ENCODE measurements at regions not wholly inside any gene's neighbourhood (a gene's known extent, or its start where the extent isn't known, plus 50 kb on each side); places are given as distances from the start of the nearest gene placed in this dataset.

GRCh38 chr2:59935005-59935404 lies 618.4 kb downstream of the BCL11A start:
- Histone ChIP-seq H3K4me1 (peaks cover 0 to 9% (median 0%) of the 10 kb centered on the region in 10 experiments; a peak in 4 of 20 replicates), H3K4me3 (no peak overlapping the region), H3K27ac (no peak overlapping the region), H3K9me3 (replicated peaks in 1 of 11) (peaks cover 0 to 6% (median 0%) of the 10 kb centered on the region in 11 experiments; a peak in 3 of 22 replicates), H4K20me1 (no peaks in the 10 kb centered on the region), H3K4me2 (no peak overlapping the region), H3K27me3 (no peaks in the 10 kb centered on the region), H3K36me3 (no peaks in the 10 kb centered on the region), H3K9ac (no peak overlapping the region)
- TF ChIP-seq Cebpa-rat (IDR thresholded peaks at IDR 0.05) = no peak

- TF ChIP-seq Cebpa-rat (IDR thresholded peaks at IDR 0.05) = no peak
- H3K9ac ChIP-seq = no peak overlapping the region
Measured at GRCh38 chr2:59933948-59934347, 619.5 kb downstream of the BCL11A start.

GRCh38 chr2:59932341-59932740 lies 621.1 kb downstream of the BCL11A start:
- peaks cover 0 to 6% (median 0%) of the 10 kb centered on the region in 11 experiments; a peak in 3 of 22 replicates for H3K9me3 ChIP-seq (replicated peaks in 1 of 11)
- H3K27ac ChIP-seq = no peak overlapping the region
- H4K20me1 ChIP-seq = no peaks in the 10 kb centered on the region
- peaks cover 0 to 5% (median 0%) of the 10 kb centered on the region in 10 experiments; a peak in 2 of 20 replicates for H3K4me1 ChIP-seq
- H3K27me3 ChIP-seq = no peaks in the 10 kb centered on the region
- H3K4me3 ChIP-seq = no peak overlapping the region
- H3K9ac ChIP-seq = no peak overlapping the region
- H3K36me3 ChIP-seq = no peaks in the 10 kb centered on the region
- TF ChIP-seq Cebpa-rat (IDR thresholded peaks at IDR 0.05) = no peak
- no peak overlapping the region for H3K4me2 ChIP-seq

More at GRCh38 chr2:59933948-59934347, 619.5 kb downstream of the BCL11A start:
- peaks cover 0 to 6% (median 0%) of the 10 kb centered on the region in 11 experiments; a peak in 3 of 22 replicates for H3K9me3 ChIP-seq (replicated peaks in 1 of 11)
- no peak overlapping the region for H3K4me3 ChIP-seq
- H3K4me2 ChIP-seq = no peak overlapping the region
- no peaks in the 10 kb centered on the region for H4K20me1 ChIP-seq
- no peak overlapping the region for H3K27ac ChIP-seq
- H3K4me1 ChIP-seq = peaks cover 0 to 9% (median 0%) of the 10 kb centered on the region in 10 experiments; a peak in 4 of 20 replicates
- no peaks in the 10 kb centered on the region for H3K27me3 ChIP-seq
- no peaks in the 10 kb centered on the region for H3K36me3 ChIP-seq

DNA sequence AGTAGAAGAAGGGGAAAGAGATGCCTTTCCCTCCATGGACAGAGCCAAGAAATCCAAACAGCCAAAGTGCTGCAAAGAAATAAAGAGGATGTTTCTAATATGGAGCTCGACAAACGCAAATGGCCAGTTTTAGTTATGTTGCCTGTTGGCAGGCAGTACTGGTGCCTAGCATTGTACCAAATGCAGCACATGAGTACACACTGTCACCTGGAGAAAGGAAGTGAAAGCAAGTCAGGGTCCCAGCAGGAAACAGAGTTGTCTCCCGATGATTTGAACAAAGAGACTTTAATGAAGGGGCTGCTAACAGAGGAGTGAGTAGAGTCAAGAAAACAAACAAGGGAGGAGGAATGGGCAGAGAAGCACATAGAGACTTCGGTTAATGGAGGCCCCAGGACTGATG lies 623.0 kb downstream of the BCL11A start:
- H4K20me1 ChIP-seq = no peaks in the 10 kb centered on the region
- H3K9ac ChIP-seq = no peak overlapping the region
- peak overlapping the region in 1 of 11 experiments; percentile 11; a peak in 1 of 22 replicates for H3K4me2 ChIP-seq
- TF ChIP-seq Cebpa-rat (IDR thresholded peaks at IDR 0.05) = no peak
- no peaks in the 10 kb centered on the region for H3K27me3 ChIP-seq
- peaks cover 0 to 5% (median 0%) of the 10 kb centered on the region in 10 experiments; a peak in 2 of 20 replicates for H3K4me1 ChIP-seq
- no peaks in the 10 kb centered on the region for H3K36me3 ChIP-seq
- peaks cover 0 to 6% (median 0%) of the 10 kb centered on the region in 11 experiments; a peak in 3 of 22 replicates for H3K9me3 ChIP-seq (replicated peaks in 1 of 11)
- H3K27ac ChIP-seq = no peak overlapping the region
- H3K4me3 ChIP-seq = no peak overlapping the region

DNA sequence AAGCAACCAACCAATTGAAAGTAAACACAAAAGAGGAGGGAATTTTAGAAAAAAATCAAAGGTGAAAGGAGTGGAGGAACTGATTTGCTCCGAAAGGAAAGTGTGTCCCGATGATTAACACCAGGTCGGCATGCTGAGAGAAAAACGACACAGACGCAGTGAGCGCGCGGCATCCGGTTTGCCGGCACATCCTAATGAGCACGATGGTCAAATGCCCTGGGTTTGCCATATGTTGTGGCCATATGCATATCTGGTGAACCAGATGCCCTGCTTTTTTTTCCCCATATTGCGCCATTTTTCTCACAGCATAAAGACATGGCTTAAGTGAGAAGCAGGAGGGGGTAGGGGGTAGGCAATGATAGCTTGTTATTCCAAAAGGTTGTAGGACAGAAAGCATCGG lies 626.7 kb downstream of the BCL11A start:
- no peaks in the 10 kb centered on the region for H4K20me1 ChIP-seq
- TF ChIP-seq Cebpa-rat (IDR thresholded peaks at IDR 0.05) = no peak
- no peaks in the 10 kb centered on the region; a peak in 1 of 22 replicates for H3K9me3 ChIP-seq (replicated peaks in 1 of 11)
- no peak overlapping the region for H3K9ac ChIP-seq
- no peak overlapping the region for H3K27ac ChIP-seq
- no peaks in the 10 kb centered on the region for H3K27me3 ChIP-seq
- H3K4me3 ChIP-seq = no peak overlapping the region
- no peak overlapping the region for H3K4me2 ChIP-seq
- H3K36me3 ChIP-seq = no peaks in the 10 kb centered on the region
- H3K4me1 ChIP-seq = peaks cover 0 to 5% (median 0%) of the 10 kb centered on the region in 10 experiments; a peak in 2 of 20 replicates

DNA sequence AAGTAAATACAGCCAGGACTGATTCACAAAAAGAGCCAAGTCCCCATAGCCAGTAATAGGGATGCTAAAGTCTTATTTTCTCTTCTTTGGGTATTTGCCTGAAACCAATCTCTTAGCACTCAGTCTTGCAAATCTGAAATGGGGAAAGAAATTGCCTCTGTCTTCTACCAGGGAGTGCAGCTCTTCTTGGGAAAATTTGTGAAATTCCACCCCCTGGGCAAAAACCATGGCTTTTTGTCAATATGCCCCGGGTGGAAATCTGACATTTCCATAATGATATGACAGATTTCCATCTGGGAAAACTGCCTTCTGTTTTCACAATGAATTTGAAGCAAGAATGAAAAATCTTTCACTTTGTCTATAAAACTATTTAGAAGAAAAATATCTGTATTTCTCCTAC lies 628.1 kb downstream of the BCL11A start:
- Histone ChIP-seq H3K9me3 (replicated peaks in 1 of 11) (no peaks in the 10 kb centered on the region), H3K36me3 (no peaks in the 10 kb centered on the region), H3K27me3 (no peaks in the 10 kb centered on the region), H3K4me3 (no peak overlapping the region), H3K4me1 (no peaks in the 10 kb centered on the region), H3K9ac (no peak overlapping the region), H4K20me1 (no peaks in the 10 kb centered on the region), H3K27ac (no peak overlapping the region), H3K4me2 (no peak overlapping the region)
- TF ChIP-seq Cebpa-rat (IDR thresholded peaks at IDR 0.05) = no peak

GRCh38 chr2:59924346-59924745 lies 629.1 kb downstream of the BCL11A start:
- H3K4me2 ChIP-seq = no peak overlapping the region
- H3K4me1 ChIP-seq = no peaks in the 10 kb centered on the region
- TF ChIP-seq Cebpa-rat (IDR thresholded peaks at IDR 0.05) = no peak
- no peaks in the 10 kb centered on the region for H3K9me3 ChIP-seq (replicated peaks in 1 of 11)
- no peaks in the 10 kb centered on the region for H4K20me1 ChIP-seq
- H3K27me3 ChIP-seq = no peaks in the 10 kb centered on the region
- H3K4me3 ChIP-seq = no peak overlapping the region
- H3K27ac ChIP-seq = no peak overlapping the region
- no peak overlapping the region for H3K9ac ChIP-seq
- no peaks in the 10 kb centered on the region for H3K36me3 ChIP-seq

DNA sequence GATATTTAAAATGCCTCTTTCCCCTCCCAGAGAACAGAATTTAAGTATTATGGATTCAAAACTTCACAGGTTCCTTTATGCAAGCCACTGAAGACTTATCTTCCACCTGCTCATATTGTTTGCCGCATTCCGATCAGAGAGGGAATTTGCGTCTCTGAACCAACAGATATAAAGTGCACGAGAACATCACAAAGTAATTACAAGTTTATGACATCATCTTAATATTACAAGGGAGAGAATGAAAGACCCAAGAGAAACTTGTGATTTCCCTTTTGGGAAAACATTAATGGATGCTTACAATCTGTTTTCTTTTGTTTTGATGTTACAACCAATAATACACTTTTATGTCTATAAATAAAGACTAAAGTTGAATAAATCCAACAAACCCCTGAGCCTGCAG lies 631.0 kb downstream of the BCL11A start:
- TF ChIP-seq Cebpa-rat (IDR thresholded peaks at IDR 0.05) = no peak
- Histone ChIP-seq H3K27me3 (no peaks in the 10 kb centered on the region), H3K27ac (no peak overlapping the region), H3K9ac (no peak overlapping the region), H4K20me1 (no peaks in the 10 kb centered on the region), H3K9me3 (replicated peaks in 1 of 11) (no peaks in the 10 kb centered on the region), H3K4me3 (no peak overlapping the region), H3K4me2 (no peak overlapping the region), H3K4me1 (no peaks in the 10 kb centered on the region), H3K36me3 (no peaks in the 10 kb centered on the region)

DNA sequence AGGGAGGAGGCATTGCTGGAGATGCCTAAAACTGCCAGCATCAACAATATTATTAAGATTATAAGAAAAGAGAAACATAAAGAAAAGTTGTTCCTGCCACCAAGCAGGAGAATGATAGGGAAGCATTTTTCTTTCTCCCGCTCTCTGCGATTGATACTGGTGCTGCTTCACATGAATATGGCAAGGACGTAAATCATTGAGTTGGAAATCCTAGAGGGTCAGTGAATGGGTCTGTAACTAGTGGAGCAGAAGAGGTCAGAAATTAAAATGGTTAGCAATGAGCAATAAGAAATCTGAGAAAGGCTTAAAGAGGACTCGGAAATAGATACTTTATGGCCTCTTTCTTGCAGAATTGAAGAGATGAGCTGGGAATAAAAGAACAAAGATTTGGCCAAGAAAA lies 631.7 kb downstream of the BCL11A start:
- Histone ChIP-seq H3K36me3 (no peaks in the 10 kb centered on the region), H3K4me3 (no peak overlapping the region), H3K9me3 (replicated peaks in 1 of 11) (no peaks in the 10 kb centered on the region), H3K4me1 (no peaks in the 10 kb centered on the region), H4K20me1 (no peaks in the 10 kb centered on the region), H3K27me3 (no peaks in the 10 kb centered on the region), H3K4me2 (no peak overlapping the region), H3K27ac (no peak overlapping the region), H3K9ac (no peak overlapping the region)
- no peak for TF ChIP-seq Cebpa-rat (IDR thresholded peaks at IDR 0.05)

DNA sequence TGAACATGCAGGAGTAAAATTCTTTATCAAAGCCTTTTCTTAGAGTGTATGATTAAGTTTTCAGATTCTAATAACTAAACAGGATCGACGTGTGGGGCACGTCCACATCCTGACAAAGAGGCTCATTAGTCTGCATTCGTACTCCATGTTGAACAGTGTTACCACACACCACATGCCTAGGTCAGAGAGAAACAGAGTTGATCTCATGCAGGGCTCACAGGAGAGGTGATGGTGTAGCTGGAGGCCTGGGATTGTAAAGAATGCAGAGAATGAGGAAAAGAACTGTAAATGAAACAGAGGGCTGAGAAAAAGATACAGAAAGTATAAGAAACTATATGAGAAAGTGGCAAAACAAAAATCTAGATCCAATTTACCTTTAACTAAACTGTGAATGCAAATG lies 632.5 kb downstream of the BCL11A start:
- Histone ChIP-seq H3K4me1 (no peaks in the 10 kb centered on the region), H3K9ac (no peak overlapping the region), H4K20me1 (no peaks in the 10 kb centered on the region), H3K4me2 (no peak overlapping the region), H3K36me3 (no peaks in the 10 kb centered on the region), H3K9me3 (replicated peaks in 1 of 11) (no peaks in the 10 kb centered on the region), H3K4me3 (no peak overlapping the region), H3K27me3 (no peaks in the 10 kb centered on the region), H3K27ac (no peak overlapping the region)
- no peak for TF ChIP-seq Cebpa-rat (IDR thresholded peaks at IDR 0.05)
